GM21825 (cell line): ENCODE measurements at regions not wholly inside any gene's neighbourhood (a gene's known extent, or its start where the extent isn't known, plus 50 kb on each side); places are given as distances from the start of the nearest gene placed in this dataset.

Experiments used
- ATAC-seq: cut with Tn5 transposase; IDR thresholded peaks from one replicate; pipeline ENCODE4 v1.9.1; 2021; ENCODE audit warnings: mild to moderate bottlenecking, moderate library complexity; ENCODE audit not compliant: unreplicated experiment

- ATAC-seq: no peak
Measured at GRCh38 chr11:106212081-106212480, 134.6 kb downstream of the AASDHPPT start.

- no peak for ATAC-seq
Measured at GRCh38 chr11:106216281-106216680, 138.8 kb downstream of the AASDHPPT start.

GRCh38 chr11:106217456-106217855 lies 140.0 kb downstream of the AASDHPPT start:
- no peak for ATAC-seq

- ATAC-seq: no peak
Measured at GRCh38 chr11:106218106-106218505, 140.6 kb downstream of the AASDHPPT start.

- no peak for ATAC-seq
Measured at GRCh38 chr11:106222626-106223025, 145.2 kb downstream of the AASDHPPT start.

- ATAC-seq: no peak
Measured at GRCh38 chr11:106224172-106224571, 146.7 kb downstream of the AASDHPPT start.

- ATAC-seq: no peak
Measured at GRCh38 chr11:106228996-106229395, 151.5 kb downstream of the AASDHPPT start.

- ATAC-seq: no peak
Measured at GRCh38 chr11:106231591-106231990, 154.1 kb downstream of the AASDHPPT start.

GRCh38 chr11:106233191-106233590 lies 155.7 kb downstream of the AASDHPPT start:
- no peak for ATAC-seq

- no peak for ATAC-seq
Measured at GRCh38 chr11:106234794-106235193, 157.3 kb downstream of the AASDHPPT start.

GRCh38 chr11:106236295-106236694 lies 158.8 kb downstream of the AASDHPPT start:
- ATAC-seq: no peak

- ATAC-seq: no peak
Measured at GRCh38 chr11:106238704-106239360, 161.4 kb downstream of the AASDHPPT start.

GRCh38 chr11:106241601-106242257 lies 164.3 kb downstream of the AASDHPPT start:
- ATAC-seq: no peak

GRCh38 chr11:106242718-106243415 lies 165.4 kb downstream of the AASDHPPT start:
- ATAC-seq: no peak

GRCh38 chr11:106246495-106246894 lies 169.0 kb downstream of the AASDHPPT start:
- no peak for ATAC-seq

GRCh38 chr11:106249617-106250239 lies 172.3 kb downstream of the AASDHPPT start:
- ATAC-seq: no peak

GRCh38 chr11:106262852-106263251 lies 185.4 kb downstream of the AASDHPPT start:
- ATAC-seq: no peak

GRCh38 chr11:106263527-106263926 lies 186.1 kb downstream of the AASDHPPT start:
- ATAC-seq: no peak

- no peak for ATAC-seq
Measured at GRCh38 chr11:106271086-106271485, 193.6 kb downstream of the AASDHPPT start.

GRCh38 chr11:106271686-106272085 lies 194.2 kb downstream of the AASDHPPT start:
- ATAC-seq: no peak

- ATAC-seq: no peak
Measured at GRCh38 chr11:106275151-106275550, 197.7 kb downstream of the AASDHPPT start.

- no peak for ATAC-seq
Measured at GRCh38 chr11:106276126-106276525, 198.7 kb downstream of the AASDHPPT start.
